GM12878 (cell line): ENCODE measurements at regions not wholly inside any gene's neighbourhood (a gene's known extent, or its start where the extent isn't known, plus 50 kb on each side); places are given as distances from the start of the nearest gene placed in this dataset.

ENCODE experiments used
- ATAC-seq: fragments of 200-7000 bp; cut with Tn5 transposase; 3 replicates; pipeline ENCODE4 v1.9.1; 2020; ENCODE audit warnings: mild to moderate bottlenecking, moderate library complexity
- BruUV-seq: library from RNA; stranded (reverse); fragments of 400-500 nt; replicated peaks from 2 replicates; lab custom pipeline; 2021; lab: Mats Ljungman, UMichigan
- CTCF ChIA-PET: fragments of 300-600 bp; sonication (Branson Sonifier 250); formaldehyde crosslinking; extraction: SDS; loops from one replicate; lab custom pipeline; 2021; ENCODE audit warnings: inconsistent platforms; lab: Yijun Ruan, JAX
- POLR2A ChIA-PET: fragments of 350-600 bp; formaldehyde crosslinking; extraction: SDS; loops from one replicate; lab custom pipeline; 2021; ENCODE audit warnings: inconsistent platforms; lab: Charles Lee
- RAD21 ChIA-PET: fragments of 300-600 bp; sonication (Branson Sonifier 250); formaldehyde crosslinking; loops from one replicate; lab custom pipeline; 2023; ENCODE audit warnings: antibody characterized with exemption; ENCODE audit not compliant: unreplicated experiment; lab: Charles Lee
- SMC1A ChIA-PET: fragments of 300-600 bp; sonication (Branson Sonifier 250); formaldehyde crosslinking; loops from one replicate; lab custom pipeline; 2023; ENCODE audit not compliant: unreplicated experiment, uncharacterized antibody; lab: Charles Lee
- DNase-seq: peaks from one replicate; pipeline ENCODE4 v3.0.0-alpha.2; 2011; ENCODE audit warnings: low read depth, low spot score
- FAIRE-seq: peaks from 3 replicates; lab custom pipeline; 2011; peaks lifted over from hg19 to GRCh38; lab: Jason Lieb, UNC
- H2AFZ ChIP-seq: 2 replicates; pipeline ENCODE4 v1.6.0; 2011; ENCODE audit warnings: low read depth, low read length, control low read depth; ENCODE audit not compliant: control insufficient read depth
- H3K27ac ChIP-seq: 2 replicates; pipeline ENCODE4 v1.5.1; 2011; ENCODE audit warnings: control low read depth; ENCODE audit not compliant: control insufficient read depth, insufficient read depth
- H3K27me3 ChIP-seq, 2 experiments: replicated peaks in 1 of 2; 2 replicates each; pipeline versions ENCODE4 v1.6.0 to v1.6.1; 2011; ENCODE audit warnings: low read length in 1 of 2; ENCODE audit not compliant: control insufficient read depth in 2 of 2, insufficient read depth in 2 of 2
- H3K36me3 ChIP-seq, 2 experiments: 2 replicates each; pipeline ENCODE4 v1.5.1; 2011; ENCODE audit warnings: low read length in 1 of 2; ENCODE audit not compliant: control insufficient read depth in 2 of 2, insufficient read depth in 2 of 2
- H3K4me1 ChIP-seq: 2 replicates; pipeline ENCODE4 v1.6.1; 2011; ENCODE audit warnings: mild to moderate bottlenecking, low read length, moderate library complexity, mixed read lengths; ENCODE audit not compliant: control insufficient read depth, insufficient read depth
- H3K4me2 ChIP-seq: 2 replicates; pipeline ENCODE4 v1.6.0; 2011; ENCODE audit warnings: control low read depth; ENCODE audit not compliant: control insufficient read depth, insufficient read depth
- H3K4me3 ChIP-seq: fragments of 200-600 bp; sonication (generic); 2 replicates; pipeline ENCODE4 v1.5.1; 2016
- H3K79me2 ChIP-seq: 2 replicates; pipeline ENCODE4 v1.6.0; 2011; ENCODE audit warnings: low read length; ENCODE audit not compliant: control insufficient read depth, insufficient read depth
- H3K9ac ChIP-seq: 2 replicates; pipeline ENCODE4 v1.8.0; 2011; ENCODE audit warnings: low read length, control low read depth, mixed read lengths; ENCODE audit not compliant: control insufficient read depth, insufficient read depth
- H3K9me3 ChIP-seq: replicated peaks from 3 replicates; pipeline ENCODE4 v1.5.1; 2011; ENCODE audit warnings: mild to moderate bottlenecking, low read length; ENCODE audit not compliant: control insufficient read depth, insufficient read depth
- H4K20me1 ChIP-seq: 2 replicates; pipeline ENCODE4 v1.6.0; 2011; ENCODE audit not compliant: control insufficient read depth, insufficient read depth
- GABPA ChIP-seq: IDR thresholded peaks from 2 replicates; pipeline ENCODE4 v1.6.1; 2014; ENCODE audit warnings: antibody characterized with exemption, low read depth, mild to moderate bottlenecking, inconsistent platforms
- JUND ChIP-seq: IDR thresholded peaks from 2 replicates; pipeline ENCODE4 v1.6.1; 2012; ENCODE audit warnings: low read depth, mild to moderate bottlenecking, low read length, improper control_type of control experiment, moderate library complexity
- LARP7 ChIP-seq: fragments of 450-650 bp; IDR thresholded peaks from 2 replicates; pipeline ENCODE4 v1.6.1; 2017; ENCODE audit warnings: mild to moderate bottlenecking
- MTA3 ChIP-seq: IDR thresholded peaks from 2 replicates; pipeline ENCODE4 v1.6.1; 2012; ENCODE audit warnings: low read length, inconsistent platforms, borderline replicate concordance
- NFIC ChIP-seq: IDR thresholded peaks from 2 replicates; pipeline ENCODE4 v1.6.1; 2012; ENCODE audit warnings: low read depth, mild to moderate bottlenecking, inconsistent platforms, low read length, moderate library complexity
- SUPT20H ChIP-seq: IDR thresholded peaks from 2 replicates; pipeline ENCODE4 v1.6.1; 2011; ENCODE audit warnings: low read depth, mild to moderate bottlenecking, low read length, moderate library complexity, borderline replicate concordance; ENCODE audit not compliant: control insufficient read depth
- WGBS: methylation state at CpG from one replicate; pipeline ENCODE4 v1.1.6; 2016; ENCODE audit warnings: low lambda C conversion rate; ENCODE audit not compliant: insufficient replicate concordance, insufficient coverage; ENCODE audit errors: missing lambda C conversion rate; 5-methylcytosine and 5-hydroxymethylcytosine counted together
- in situ Hi-C: fragments of 300-500 bp; cut with MboI; formaldehyde crosslinking; loops from 9 replicates; pipeline ENCODE4 v1.14.3; 2018; ENCODE audit warnings: mixed read lengths
- intact Hi-C: fragments of 100-400 bp; cut with micrococcal nuclease; formaldehyde crosslinking; loops from one replicate; pipeline ENCODE4 v1.14.2; 2022; ENCODE audit not compliant: unreplicated experiment
- TF ChIP-seq, protein P1 (sequence below): fragments of 450-650 bp; IDR thresholded peaks from 2 replicates; pipeline ENCODE4 v1.6.1; 2017; ENCODE audit warnings: low read depth, mild to moderate bottlenecking, moderate library complexity
- TF ChIP-seq, protein P2 (sequence below): fragments of 450-650 bp; IDR thresholded peaks from 2 replicates; pipeline ENCODE4 v1.6.1; 2017; ENCODE audit warnings: mild to moderate bottlenecking, moderate library complexity
- TF ChIP-seq, protein P3 (sequence below): fragments of 450-650 bp; IDR thresholded peaks from 2 replicates; pipeline ENCODE4 v1.6.1; 2016; ENCODE audit warnings: mild to moderate bottlenecking, moderate library complexity, borderline replicate concordance
- TF ChIP-seq, protein P4 (sequence below): fragments of 450-650 bp; formaldehyde crosslinking; IDR thresholded peaks from 2 replicates; pipeline ENCODE4 v1.4.0; 2020; ENCODE audit warnings: mild to moderate bottlenecking, moderate library complexity

DNA sequence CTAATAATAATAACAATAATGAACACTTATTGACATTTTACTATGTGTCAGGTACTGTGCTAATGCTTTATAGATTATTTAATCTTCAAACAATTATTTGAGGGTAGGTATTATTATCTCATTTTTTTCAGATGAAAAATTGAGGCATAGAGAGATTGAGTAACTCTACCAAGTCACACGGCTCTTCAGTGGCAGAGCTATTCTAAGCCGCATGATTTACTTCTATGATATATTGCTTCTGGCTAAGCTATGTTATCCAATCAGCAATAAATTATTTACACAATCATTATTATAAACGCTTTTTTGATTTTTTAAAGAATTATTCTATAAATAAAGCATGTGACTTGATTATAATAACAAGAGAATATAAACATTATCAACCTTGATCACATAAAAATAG, 80.0 kb downstream of the TMEM30B start:
- Histone ChIP-seq H4K20me1 (no peaks in the 10 kb centered on the region), H3K27ac (no peak overlapping the region), H3K4me1 (no peaks in the 10 kb centered on the region), H3K9ac (no peak overlapping the region), H3K9me3 (no peaks in the 10 kb centered on the region), H3K27me3 (peaks cover 0 to 4% of the 10 kb centered on the region in 2 experiments; a peak in 2 of 4 replicates), H3K36me3 (no peaks in the 10 kb centered on the region), H3K4me2 (no peak overlapping the region), H3K79me2 (no peaks in the 10 kb centered on the region), H2AFZ (no peak overlapping the region), H3K4me3 (no peak overlapping the region)
- RAD21 ChIA-PET: no interaction called here
- BruUV-seq: no TSS peak
- CTCF ChIA-PET: no interaction called here
- WGBS: 64% methylated on average over 3 of the region's 3 CpGs
- intact Hi-C loops (no loop called here), in situ Hi-C loops (no loop called here)
- ATAC-seq (no peak), DNase-seq (no peak), FAIRE-seq (peak; percentile 61)
- SMC1A ChIA-PET: interaction anchor here (0.6 to 1.1 kb wide), 3 partner anchors 17 to 29 kb away, joined by 3 read pairs; no protein-coding TSS in a partner anchor
- POLR2A ChIA-PET: no interaction called here
- TF ChIP-seq GABPA: no peak
- TF ChIP-seq, protein P1, sequence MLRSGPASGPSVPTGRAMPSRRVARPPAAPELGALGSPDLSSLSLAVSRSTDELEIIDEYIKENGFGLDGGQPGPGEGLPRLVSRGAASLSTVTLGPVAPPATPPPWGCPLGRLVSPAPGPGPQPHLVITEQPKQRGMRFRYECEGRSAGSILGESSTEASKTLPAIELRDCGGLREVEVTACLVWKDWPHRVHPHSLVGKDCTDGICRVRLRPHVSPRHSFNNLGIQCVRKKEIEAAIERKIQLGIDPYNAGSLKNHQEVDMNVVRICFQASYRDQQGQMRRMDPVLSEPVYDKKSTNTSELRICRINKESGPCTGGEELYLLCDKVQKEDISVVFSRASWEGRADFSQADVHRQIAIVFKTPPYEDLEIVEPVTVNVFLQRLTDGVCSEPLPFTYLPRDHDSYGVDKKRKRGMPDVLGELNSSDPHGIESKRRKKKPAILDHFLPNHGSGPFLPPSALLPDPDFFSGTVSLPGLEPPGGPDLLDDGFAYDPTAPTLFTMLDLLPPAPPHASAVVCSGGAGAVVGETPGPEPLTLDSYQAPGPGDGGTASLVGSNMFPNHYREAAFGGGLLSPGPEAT: no peak
- no peak for TF ChIP-seq MTA3
- no peak for TF ChIP-seq SUPT20H
- TF ChIP-seq LARP7: no peak
- TF ChIP-seq NFIC: no peak
- no peak for TF ChIP-seq JUND
- TF ChIP-seq, protein P2, sequence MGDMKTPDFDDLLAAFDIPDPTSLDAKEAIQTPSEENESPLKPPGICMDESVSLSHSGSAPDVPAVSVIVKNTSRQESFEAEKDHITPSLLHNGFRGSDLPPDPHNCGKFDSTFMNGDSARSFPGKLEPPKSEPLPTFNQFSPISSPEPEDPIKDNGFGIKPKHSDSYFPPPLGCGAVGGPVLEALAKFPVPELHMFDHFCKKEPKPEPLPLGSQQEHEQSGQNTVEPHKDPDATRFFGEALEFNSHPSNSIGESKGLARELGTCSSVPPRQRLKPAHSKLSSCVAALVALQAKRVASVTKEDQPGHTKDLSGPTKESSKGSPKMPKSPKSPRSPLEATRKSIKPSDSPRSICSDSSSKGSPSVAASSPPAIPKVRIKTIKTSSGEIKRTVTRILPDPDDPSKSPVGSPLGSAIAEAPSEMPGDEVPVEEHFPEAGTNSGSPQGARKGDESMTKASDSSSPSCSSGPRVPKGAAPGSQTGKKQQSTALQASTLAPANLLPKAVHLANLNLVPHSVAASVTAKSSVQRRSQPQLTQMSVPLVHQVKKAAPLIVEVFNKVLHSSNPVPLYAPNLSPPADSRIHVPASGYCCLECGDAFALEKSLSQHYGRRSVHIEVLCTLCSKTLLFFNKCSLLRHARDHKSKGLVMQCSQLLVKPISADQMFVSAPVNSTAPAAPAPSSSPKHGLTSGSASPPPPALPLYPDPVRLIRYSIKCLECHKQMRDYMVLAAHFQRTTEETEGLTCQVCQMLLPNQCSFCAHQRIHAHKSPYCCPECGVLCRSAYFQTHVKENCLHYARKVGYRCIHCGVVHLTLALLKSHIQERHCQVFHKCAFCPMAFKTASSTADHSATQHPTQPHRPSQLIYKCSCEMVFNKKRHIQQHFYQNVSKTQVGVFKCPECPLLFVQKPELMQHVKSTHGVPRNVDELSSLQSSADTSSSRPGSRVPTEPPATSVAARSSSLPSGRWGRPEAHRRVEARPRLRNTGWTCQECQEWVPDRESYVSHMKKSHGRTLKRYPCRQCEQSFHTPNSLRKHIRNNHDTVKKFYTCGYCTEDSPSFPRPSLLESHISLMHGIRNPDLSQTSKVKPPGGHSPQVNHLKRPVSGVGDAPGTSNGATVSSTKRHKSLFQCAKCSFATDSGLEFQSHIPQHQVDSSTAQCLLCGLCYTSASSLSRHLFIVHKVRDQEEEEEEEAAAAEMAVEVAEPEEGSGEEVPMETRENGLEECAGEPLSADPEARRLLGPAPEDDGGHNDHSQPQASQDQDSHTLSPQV: no peak
- TF ChIP-seq, protein P3, sequence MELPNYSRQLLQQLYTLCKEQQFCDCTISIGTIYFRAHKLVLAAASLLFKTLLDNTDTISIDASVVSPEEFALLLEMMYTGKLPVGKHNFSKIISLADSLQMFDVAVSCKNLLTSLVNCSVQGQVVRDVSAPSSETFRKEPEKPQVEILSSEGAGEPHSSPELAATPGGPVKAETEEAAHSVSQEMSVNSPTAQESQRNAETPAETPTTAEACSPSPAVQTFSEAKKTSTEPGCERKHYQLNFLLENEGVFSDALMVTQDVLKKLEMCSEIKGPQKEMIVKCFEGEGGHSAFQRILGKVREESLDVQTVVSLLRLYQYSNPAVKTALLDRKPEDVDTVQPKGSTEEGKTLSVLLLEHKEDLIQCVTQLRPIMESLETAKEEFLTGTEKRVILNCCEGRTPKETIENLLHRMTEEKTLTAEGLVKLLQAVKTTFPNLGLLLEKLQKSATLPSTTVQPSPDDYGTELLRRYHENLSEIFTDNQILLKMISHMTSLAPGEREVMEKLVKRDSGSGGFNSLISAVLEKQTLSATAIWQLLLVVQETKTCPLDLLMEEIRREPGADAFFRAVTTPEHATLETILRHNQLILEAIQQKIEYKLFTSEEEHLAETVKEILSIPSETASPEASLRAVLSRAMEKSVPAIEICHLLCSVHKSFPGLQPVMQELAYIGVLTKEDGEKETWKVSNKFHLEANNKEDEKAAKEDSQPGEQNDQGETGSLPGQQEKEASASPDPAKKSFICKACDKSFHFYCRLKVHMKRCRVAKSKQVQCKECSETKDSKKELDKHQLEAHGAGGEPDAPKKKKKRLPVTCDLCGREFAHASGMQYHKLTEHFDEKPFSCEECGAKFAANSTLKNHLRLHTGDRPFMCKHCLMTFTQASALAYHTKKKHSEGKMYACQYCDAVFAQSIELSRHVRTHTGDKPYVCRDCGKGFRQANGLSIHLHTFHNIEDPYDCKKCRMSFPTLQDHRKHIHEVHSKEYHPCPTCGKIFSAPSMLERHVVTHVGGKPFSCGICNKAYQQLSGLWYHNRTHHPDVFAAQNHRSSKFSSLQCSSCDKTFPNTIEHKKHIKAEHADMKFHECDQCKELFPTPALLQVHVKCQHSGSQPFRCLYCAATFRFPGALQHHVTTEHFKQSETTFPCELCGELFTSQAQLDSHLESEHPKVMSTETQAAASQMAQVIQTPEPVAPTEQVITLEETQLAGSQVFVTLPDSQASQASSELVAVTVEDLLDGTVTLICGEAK: no peak
- TF ChIP-seq, protein P4, sequence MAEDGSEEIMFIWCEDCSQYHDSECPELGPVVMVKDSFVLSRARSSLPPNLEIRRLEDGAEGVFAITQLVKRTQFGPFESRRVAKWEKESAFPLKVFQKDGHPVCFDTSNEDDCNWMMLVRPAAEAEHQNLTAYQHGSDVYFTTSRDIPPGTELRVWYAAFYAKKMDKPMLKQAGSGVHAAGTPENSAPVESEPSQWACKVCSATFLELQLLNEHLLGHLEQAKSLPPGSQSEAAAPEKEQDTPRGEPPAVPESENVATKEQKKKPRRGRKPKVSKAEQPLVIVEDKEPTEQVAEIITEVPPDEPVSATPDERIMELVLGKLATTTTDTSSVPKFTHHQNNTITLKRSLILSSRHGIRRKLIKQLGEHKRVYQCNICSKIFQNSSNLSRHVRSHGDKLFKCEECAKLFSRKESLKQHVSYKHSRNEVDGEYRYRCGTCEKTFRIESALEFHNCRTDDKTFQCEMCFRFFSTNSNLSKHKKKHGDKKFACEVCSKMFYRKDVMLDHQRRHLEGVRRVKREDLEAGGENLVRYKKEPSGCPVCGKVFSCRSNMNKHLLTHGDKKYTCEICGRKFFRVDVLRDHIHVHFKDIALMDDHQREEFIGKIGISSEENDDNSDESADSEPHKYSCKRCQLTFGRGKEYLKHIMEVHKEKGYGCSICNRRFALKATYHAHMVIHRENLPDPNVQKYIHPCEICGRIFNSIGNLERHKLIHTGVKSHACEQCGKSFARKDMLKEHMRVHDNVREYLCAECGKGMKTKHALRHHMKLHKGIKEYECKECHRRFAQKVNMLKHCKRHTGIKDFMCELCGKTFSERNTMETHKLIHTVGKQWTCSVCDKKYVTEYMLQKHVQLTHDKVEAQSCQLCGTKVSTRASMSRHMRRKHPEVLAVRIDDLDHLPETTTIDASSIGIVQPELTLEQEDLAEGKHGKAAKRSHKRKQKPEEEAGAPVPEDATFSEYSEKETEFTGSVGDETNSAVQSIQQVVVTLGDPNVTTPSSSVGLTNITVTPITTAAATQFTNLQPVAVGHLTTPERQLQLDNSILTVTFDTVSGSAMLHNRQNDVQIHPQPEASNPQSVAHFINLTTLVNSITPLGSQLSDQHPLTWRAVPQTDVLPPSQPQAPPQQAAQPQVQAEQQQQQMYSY (CRISPR knock-in tag): no peak
